ENCODE measurements at regions not wholly inside any gene's neighbourhood (a gene's known extent, or its start where the extent isn't known, plus 50 kb on each side); places are given as distances from the start of the nearest gene placed in this dataset.

DNA sequence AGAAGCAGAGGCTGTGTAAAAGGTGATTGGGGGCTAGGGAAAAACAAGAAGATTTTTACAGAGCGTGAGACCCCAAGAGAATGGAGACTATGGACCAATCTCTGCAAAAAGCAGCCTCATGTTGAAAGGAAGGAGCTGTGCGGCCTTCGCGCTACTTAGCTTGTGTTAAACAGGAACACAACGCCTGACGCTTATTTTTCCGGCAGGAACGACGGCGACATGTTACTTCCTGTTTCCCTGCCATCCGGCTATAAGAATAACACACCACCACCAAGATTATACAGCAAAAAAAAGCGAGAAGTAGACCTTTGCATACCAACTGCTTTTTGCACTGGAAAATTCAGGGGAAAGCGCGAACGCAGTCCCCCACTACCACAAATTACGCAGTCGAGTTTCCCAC lies 272.7 kb downstream of the FAM72C start:
- Histone ChIP-seq H3K27ac (ENCODE audit: low read length) (no peak overlapping the region), H3K4me1 (ENCODE audit: insufficient read depth, low read length) (no peaks in the 10 kb centered on the region), H3K9me3 (ENCODE audit: insufficient read depth, low read length, severe bottlenecking) (no peaks in the 10 kb centered on the region), H3K27me3 (ENCODE audit: insufficient read depth, low read length, poor library complexity) (no peaks in the 10 kb centered on the region), H4K20me1 (ENCODE audit: insufficient read depth, low read length) (no peaks in the 10 kb centered on the region), H3K9ac (ENCODE audit: low read depth, low read length) (no peak overlapping the region), H3K4me3 (ENCODE audit: low read depth in 1 of 2, low read length in 2 of 2) (no peak overlapping the region), H2AFZ (ENCODE audit: low read depth, low read length) (no peak overlapping the region), H3K36me3 (ENCODE audit: insufficient read depth, low read length) (no peaks in the 10 kb centered on the region), H3K79me2 (ENCODE audit: insufficient read depth, low read length) (no peaks in the 10 kb centered on the region), H3K4me2 (ENCODE audit: insufficient read depth, low read length) (no peak overlapping the region)
- TF ChIP-seq, protein P1, sequence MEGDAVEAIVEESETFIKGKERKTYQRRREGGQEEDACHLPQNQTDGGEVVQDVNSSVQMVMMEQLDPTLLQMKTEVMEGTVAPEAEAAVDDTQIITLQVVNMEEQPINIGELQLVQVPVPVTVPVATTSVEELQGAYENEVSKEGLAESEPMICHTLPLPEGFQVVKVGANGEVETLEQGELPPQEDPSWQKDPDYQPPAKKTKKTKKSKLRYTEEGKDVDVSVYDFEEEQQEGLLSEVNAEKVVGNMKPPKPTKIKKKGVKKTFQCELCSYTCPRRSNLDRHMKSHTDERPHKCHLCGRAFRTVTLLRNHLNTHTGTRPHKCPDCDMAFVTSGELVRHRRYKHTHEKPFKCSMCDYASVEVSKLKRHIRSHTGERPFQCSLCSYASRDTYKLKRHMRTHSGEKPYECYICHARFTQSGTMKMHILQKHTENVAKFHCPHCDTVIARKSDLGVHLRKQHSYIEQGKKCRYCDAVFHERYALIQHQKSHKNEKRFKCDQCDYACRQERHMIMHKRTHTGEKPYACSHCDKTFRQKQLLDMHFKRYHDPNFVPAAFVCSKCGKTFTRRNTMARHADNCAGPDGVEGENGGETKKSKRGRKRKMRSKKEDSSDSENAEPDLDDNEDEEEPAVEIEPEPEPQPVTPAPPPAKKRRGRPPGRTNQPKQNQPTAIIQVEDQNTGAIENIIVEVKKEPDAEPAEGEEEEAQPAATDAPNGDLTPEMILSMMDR (IDR thresholded peaks at IDR 0.05; ENCODE audit: borderline replicate concordance, extremely low read depth, low read length, poor library complexity, severe bottlenecking), result no peak
- TF ChIP-seq EZH2 (IDR thresholded peaks at IDR 0.05; ENCODE audit: borderline replicate concordance, low read depth, low read length, severe bottlenecking), result no peak
- no peak for ATAC-seq (ENCODE audit: insufficient read depth, low read depth)
- DNase-seq, result no peak

DNA sequence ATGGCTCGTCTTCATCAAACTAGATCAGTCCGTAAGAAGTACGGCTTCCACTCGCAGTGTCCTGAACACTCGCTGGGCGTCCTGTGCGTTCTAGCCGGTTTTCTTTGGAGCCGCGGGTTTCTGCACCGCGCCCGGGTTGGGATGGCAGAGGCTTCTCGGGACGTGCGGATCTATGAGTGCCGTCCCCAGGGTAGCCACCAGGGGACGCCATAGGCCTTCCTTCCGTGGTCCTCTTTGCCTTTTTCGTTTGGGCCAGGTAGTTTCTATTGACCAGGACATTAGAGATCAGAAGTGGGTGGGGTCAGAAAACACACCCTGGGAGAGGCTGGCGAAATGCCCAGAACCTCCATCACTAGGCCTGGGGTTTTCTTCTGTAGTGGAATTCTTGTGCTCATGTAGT lies 273.8 kb downstream of the FAM72C start:
- Histone ChIP-seq H3K9me3 (ENCODE audit: insufficient read depth, low read length, severe bottlenecking) (no peaks in the 10 kb centered on the region), H3K36me3 (ENCODE audit: insufficient read depth, low read length) (no peaks in the 10 kb centered on the region), H4K20me1 (ENCODE audit: insufficient read depth, low read length) (no peaks in the 10 kb centered on the region), H3K4me3 (ENCODE audit: low read depth in 1 of 2, low read length in 2 of 2) (no peak overlapping the region), H3K27ac (ENCODE audit: low read length) (no peak overlapping the region), H3K9ac (ENCODE audit: low read depth, low read length) (no peak overlapping the region), H3K79me2 (ENCODE audit: insufficient read depth, low read length) (no peaks in the 10 kb centered on the region), H3K4me1 (ENCODE audit: insufficient read depth, low read length) (no peaks in the 10 kb centered on the region), H3K4me2 (ENCODE audit: insufficient read depth, low read length) (no peak overlapping the region), H3K27me3 (ENCODE audit: insufficient read depth, low read length, poor library complexity) (no peaks in the 10 kb centered on the region), H2AFZ (ENCODE audit: low read depth, low read length) (no peak overlapping the region)
- ATAC-seq (ENCODE audit: insufficient read depth, low read depth) (no peak), DNase-seq (no peak)
- no peak for TF ChIP-seq EZH2 (IDR thresholded peaks at IDR 0.05; ENCODE audit: borderline replicate concordance, low read depth, low read length, severe bottlenecking)
- TF ChIP-seq, protein P1 (IDR thresholded peaks at IDR 0.05; ENCODE audit: borderline replicate concordance, extremely low read depth, low read length, poor library complexity, severe bottlenecking), result peak; percentile 15

DNA sequence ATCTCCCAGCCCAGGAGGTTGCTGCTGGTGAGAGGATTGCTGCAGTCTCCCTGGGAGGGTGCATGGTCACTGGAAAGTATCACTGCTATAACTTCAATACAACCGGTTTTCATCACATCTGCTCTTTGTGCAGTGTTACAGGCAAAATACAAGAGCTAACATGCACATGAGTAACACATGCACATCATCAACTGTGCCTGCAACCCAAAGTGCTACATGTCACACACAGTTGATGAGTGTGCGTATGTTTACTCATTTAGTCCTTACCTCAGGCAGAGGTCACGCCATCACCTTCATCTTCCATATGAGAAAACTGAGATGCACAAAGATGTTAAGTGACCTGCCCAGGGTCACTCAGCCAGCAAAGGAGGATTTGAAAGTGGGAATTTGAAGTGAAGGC lies 277.7 kb downstream of the FAM72C start:
- DNase-seq (no peak), ATAC-seq (ENCODE audit: insufficient read depth, low read depth) (no peak)
- no peak overlapping the region for H3K4me2 ChIP-seq (ENCODE audit: insufficient read depth, low read length)
- H3K36me3 ChIP-seq (ENCODE audit: insufficient read depth, low read length), result no peaks in the 10 kb centered on the region
- no peaks in the 10 kb centered on the region for H3K79me2 ChIP-seq (ENCODE audit: insufficient read depth, low read length)
- H4K20me1 ChIP-seq (ENCODE audit: insufficient read depth, low read length), result no peaks in the 10 kb centered on the region
- no peak overlapping the region for H3K4me3 ChIP-seq (ENCODE audit: low read depth in 1 of 2, low read length in 2 of 2)
- TF ChIP-seq, protein P1 (IDR thresholded peaks at IDR 0.05; ENCODE audit: borderline replicate concordance, extremely low read depth, low read length, poor library complexity, severe bottlenecking), result no peak
- no peak for TF ChIP-seq EZH2 (IDR thresholded peaks at IDR 0.05; ENCODE audit: borderline replicate concordance, low read depth, low read length, severe bottlenecking)
- H2AFZ ChIP-seq (ENCODE audit: low read depth, low read length), result no peak overlapping the region
- no peaks in the 10 kb centered on the region for H3K4me1 ChIP-seq (ENCODE audit: insufficient read depth, low read length)
- H3K27me3 ChIP-seq (ENCODE audit: insufficient read depth, low read length, poor library complexity), result no peaks in the 10 kb centered on the region
- H3K9me3 ChIP-seq (ENCODE audit: insufficient read depth, low read length, severe bottlenecking), result no peaks in the 10 kb centered on the region
- no peak overlapping the region for H3K9ac ChIP-seq (ENCODE audit: low read depth, low read length)
- H3K27ac ChIP-seq (ENCODE audit: low read length), result no peak overlapping the region

DNA sequence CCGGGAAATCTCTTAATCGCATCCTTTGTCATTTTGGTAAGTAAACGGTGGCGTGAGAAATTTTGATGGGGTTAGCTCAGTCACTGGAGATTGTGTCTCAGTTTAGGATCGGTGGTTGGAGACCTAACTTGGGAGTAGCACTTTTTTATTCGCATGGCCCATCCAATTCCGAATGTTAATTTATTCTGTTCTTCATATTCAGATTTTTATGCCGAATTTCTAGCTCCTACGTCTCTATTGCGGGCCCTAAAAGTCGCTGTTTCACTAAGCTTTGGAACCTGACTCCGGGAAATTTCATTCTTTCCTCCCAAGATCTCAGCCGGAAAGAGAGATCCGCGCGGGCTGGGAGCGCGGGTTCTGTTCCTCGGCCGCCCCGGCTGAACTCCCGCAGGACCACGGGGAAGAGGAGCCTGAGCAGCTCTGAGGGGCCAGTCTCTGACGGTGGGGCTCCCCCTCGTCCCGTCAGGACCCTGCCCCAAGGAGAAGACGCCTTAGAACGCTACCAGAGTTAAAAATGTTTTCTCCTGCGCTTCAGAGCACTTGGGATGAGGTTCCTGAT lies 279.7 kb downstream of the FAM72C start:
- Histone ChIP-seq H3K27ac (ENCODE audit: low read length) (no peak overlapping the region), H3K4me3 (ENCODE audit: low read depth in 1 of 2, low read length in 2 of 2) (no peak overlapping the region), H3K4me1 (ENCODE audit: insufficient read depth, low read length) (no peaks in the 10 kb centered on the region), H3K9ac (ENCODE audit: low read depth, low read length) (no peak overlapping the region), H3K36me3 (ENCODE audit: insufficient read depth, low read length) (no peaks in the 10 kb centered on the region), H3K4me2 (ENCODE audit: insufficient read depth, low read length) (no peak overlapping the region), H3K9me3 (ENCODE audit: insufficient read depth, low read length, severe bottlenecking) (no peaks in the 10 kb centered on the region), H3K27me3 (ENCODE audit: insufficient read depth, low read length, poor library complexity) (no peaks in the 10 kb centered on the region), H4K20me1 (ENCODE audit: insufficient read depth, low read length) (no peaks in the 10 kb centered on the region), H2AFZ (ENCODE audit: low read depth, low read length) (no peak overlapping the region), H3K79me2 (ENCODE audit: insufficient read depth, low read length) (no peaks in the 10 kb centered on the region)
- ATAC-seq (ENCODE audit: insufficient read depth, low read depth) (no peak), DNase-seq (no peak)
- no peak for TF ChIP-seq EZH2 (IDR thresholded peaks at IDR 0.05; ENCODE audit: borderline replicate concordance, low read depth, low read length, severe bottlenecking)
- TF ChIP-seq, protein P1 (IDR thresholded peaks at IDR 0.05; ENCODE audit: borderline replicate concordance, extremely low read depth, low read length, poor library complexity, severe bottlenecking), result no peak
